22Rv1 (cell line): ENCODE measurements at regions not wholly inside any gene's neighbourhood (a gene's known extent, or its start where the extent isn't known, plus 50 kb on each side); places are given as distances from the start of the nearest gene placed in this dataset.

Experiments
- CTCF ChIP-seq: fragments of 450-650 bp; IDR thresholded peaks from 2 replicates; pipeline ENCODE4 v1.5.1; 2017; ENCODE audit warnings: mild to moderate bottlenecking
- ZFX ChIP-seq: fragments of 450-650 bp; IDR thresholded peaks from 2 replicates; pipeline ENCODE4 v1.6.1; 2017; ENCODE audit warnings: antibody characterized with exemption, borderline replicate concordance

- TF ChIP-seq CTCF (no peak), ZFX (no peak)
These were observed 95.0 kb upstream of the OTX2 start for GRCh38 chr14:56905282-56905681.
